K562 (cell line): ENCODE measurements at regions not wholly inside any gene's neighbourhood (a gene's known extent, or its start where the extent isn't known, plus 50 kb on each side); places are given as distances from the start of the nearest gene placed in this dataset.

ENCODE experiments used
- ATAC-seq: fragments of 200-7000 bp; cut with Tn5 transposase; 3 replicates; pipeline ENCODE4 v1.9.1; 2020; ENCODE audit warnings: moderate library complexity
- BruUV-seq: library from RNA; stranded (reverse); fragments of 400-500 nt; replicated peaks from 2 replicates; lab custom pipeline; 2021; lab: Mats Ljungman, UMichigan
- CTCF ChIA-PET: fragments of 300-600 bp; formaldehyde crosslinking; extraction: SDS; loops from one replicate; lab custom pipeline; 2021; ENCODE audit warnings: low intra/inter-chr PET ratio; lab: Yijun Ruan, JAX
- POLR2A ChIA-PET: fragments of 300-600, 350-650 bp; sonication (Branson Sonifier 250); formaldehyde crosslinking; extraction: SDS; loops from one replicate; lab custom pipeline; 2021; ENCODE audit warnings: antibody characterized with exemption, inconsistent platforms; lab: Yijun Ruan, JAX
- DNase-seq, 4 experiments: peaks; one replicate each; pipeline versions ENCODE4 v3.0.0 to v3.0.0-alpha.2; 2011 to 2018; ENCODE audit warnings: low spot score in 3 of 4, mixed read lengths in 3 of 4; ENCODE audit errors: extremely low read depth in 1 of 4
- FAIRE-seq: peaks from 2 replicates; lab custom pipeline; 2011; peaks lifted over from hg19 to GRCh38; lab: Jason Lieb, UNC
- H2AFZ ChIP-seq: 2 replicates; pipeline ENCODE4 v1.6.0; 2011; ENCODE audit warnings: low read depth, low read length, control low read depth, inconsistent platforms
- H3K27ac ChIP-seq: fragments of 200-600 bp; 3 replicates; pipeline ENCODE4 v1.8.0; 2011; ENCODE audit warnings: low read depth, mild to moderate bottlenecking, control low read depth, inconsistent platforms, low read length, moderate library complexity, mixed read lengths; ENCODE audit errors: extremely low read depth
- H3K27me3 ChIP-seq, 2 experiments: fragments of 300-600 bp in 1 of 2; 2 replicates in 1 of 2; 3 replicates in 1 of 2; pipeline versions ENCODE4 v1.6.0 to v1.8.0; 2011; ENCODE audit warnings: inconsistent platforms in 2 of 2, low read length in 2 of 2, mild to moderate bottlenecking in 1 of 2, mixed read lengths in 1 of 2, moderate library complexity in 1 of 2; ENCODE audit not compliant: control insufficient read depth in 2 of 2, insufficient read depth in 2 of 2
- H3K36me3 ChIP-seq: fragments of 300-600 bp; 3 replicates; pipeline ENCODE4 v1.8.0; 2011; ENCODE audit warnings: mild to moderate bottlenecking, low read length, inconsistent platforms; ENCODE audit not compliant: control insufficient read depth, insufficient read depth
- H3K4me1 ChIP-seq, 2 experiments: fragments of 200-600 bp in 1 of 2; replicated peaks in 1 of 2; 2 replicates in 1 of 2; 3 replicates in 1 of 2; pipeline versions ENCODE4 v1.5.1 to v1.8.0; 2011; ENCODE audit warnings: inconsistent platforms in 2 of 2, low read length in 2 of 2, mild to moderate bottlenecking in 1 of 2, mixed read lengths in 1 of 2, moderate library complexity in 1 of 2; ENCODE audit not compliant: control insufficient read depth in 2 of 2, insufficient read depth in 2 of 2
- H3K4me2 ChIP-seq: 2 replicates; pipeline ENCODE4 v1.6.1; 2011; ENCODE audit warnings: low read length, control low read depth, inconsistent platforms, mixed read lengths; ENCODE audit not compliant: insufficient read depth
- H3K4me3 ChIP-seq: fragments of 200-600 bp; sonication (generic), shearing (Covaris generic); 2 replicates; pipeline ENCODE4 v1.5.1; 2016; ENCODE audit warnings: control low read depth, inconsistent platforms
- H3K79me2 ChIP-seq: fragments of 200-600 bp; 3 replicates; pipeline ENCODE4 v1.8.0; 2011; ENCODE audit warnings: low read length, inconsistent platforms; ENCODE audit not compliant: control insufficient read depth, insufficient read depth
- H3K9ac ChIP-seq, 2 experiments: 2 replicates each; pipeline versions ENCODE4 v1.6.0 to v1.6.1; 2011; ENCODE audit warnings: low read depth in 2 of 2, low read length in 2 of 2, control low read depth in 1 of 2, inconsistent platforms in 1 of 2, mild to moderate bottlenecking in 1 of 2, mixed read lengths in 1 of 2; ENCODE audit not compliant: insufficient read depth in 1 of 2
- H3K9me1 ChIP-seq: one replicate; pipeline ENCODE4 v1.6.0; 2011; ENCODE audit warnings: inconsistent platforms, mild to moderate bottlenecking, low read length, moderate library complexity; ENCODE audit not compliant: control insufficient read depth, insufficient read depth
- H3K9me3 ChIP-seq: replicated peaks from 2 replicates; pipeline ENCODE4 v1.5.1; 2011; ENCODE audit warnings: low read depth, low read length, inconsistent platforms; ENCODE audit not compliant: control insufficient read depth, insufficient read depth
- H4K20me1 ChIP-seq: replicated peaks from 2 replicates; pipeline ENCODE4 v1.6.1; 2011; ENCODE audit warnings: low read length, inconsistent platforms, mixed read lengths; ENCODE audit not compliant: control insufficient read depth, insufficient read depth
- ETS2 ChIP-seq: IDR thresholded peaks from 2 replicates; pipeline ENCODE4 v1.6.1; 2016; ENCODE audit warnings: borderline replicate concordance, missing genetic modification characterization, mild to moderate bottlenecking, moderate library complexity, missing compliant biosample characterization; ENCODE audit not compliant: poor library complexity, severe bottlenecking
- FOSL1 ChIP-seq: fragments of 200-800 bp; sonication (Bioruptor generic); conservative IDR thresholded peaks from 2 replicates; pipeline ENCODE4 v1.6.1; 2016; ENCODE audit warnings: missing genetic modification characterization, missing compliant biosample characterization
- HEY1 ChIP-seq: fragments of 250-450 bp; sonication (Bioruptor Pico); IDR thresholded peaks from 2 replicates; pipeline ENCODE4 v1.5.0; 2020; ENCODE audit warnings: mild to moderate bottlenecking, moderate library complexity, borderline replicate concordance
- HOMEZ ChIP-seq: fragments of 250-450 bp; sonication (Bioruptor Pico); IDR thresholded peaks from 2 replicates; pipeline ENCODE4 v1.4.0; 2020; ENCODE audit warnings: mild to moderate bottlenecking, moderate library complexity
- MEF2D ChIP-seq: conservative IDR thresholded peaks from 2 replicates; pipeline ENCODE4 v1.6.1; 2016; ENCODE audit warnings: low read depth, missing genetic modification characterization, missing compliant biosample characterization
- MGA ChIP-seq: fragments of 450-650 bp; IDR thresholded peaks from 2 replicates; pipeline ENCODE4 v1.6.1; 2016; ENCODE audit warnings: mild to moderate bottlenecking, moderate library complexity
- PKNOX1 ChIP-seq: fragments of 450-650 bp; IDR thresholded peaks from 2 replicates; pipeline ENCODE4 v1.6.1; 2016
- SIN3A ChIP-seq, 2 experiments: fragments of 150-350 bp in 1 of 2; IDR thresholded peaks; 2 replicates each; pipeline ENCODE4 v1.6.1; 2011 to 2016; ENCODE audit warnings: borderline replicate concordance in 2 of 2, low read depth in 2 of 2, low read length in 2 of 2, mild to moderate bottlenecking in 2 of 2, moderate library complexity in 2 of 2; ENCODE audit not compliant: control insufficient read depth in 1 of 2
- ZNF830 ChIP-seq: fragments of 250-450 bp; sonication (Bioruptor Pico); IDR thresholded peaks from 2 replicates; pipeline ENCODE4 v1.5.0; 2021; ENCODE audit warnings: mild to moderate bottlenecking
- WGBS: fragments of 100-300 bp; shearing (Covaris generic); methylation state at CpG from one replicate; pipeline ENCODE4 v1.1.6; 2016; ENCODE audit warnings: low coverage, mixed read lengths; ENCODE audit not compliant: insufficient coverage; ENCODE audit errors: missing lambda C conversion rate; 5-methylcytosine and 5-hydroxymethylcytosine counted together
- in situ Hi-C: fragments of 300-500 bp; cut with MboI; formaldehyde crosslinking; loops from 4 replicates; pipeline ENCODE4 v1.15.0; 2018; ENCODE audit warnings: inconsistent platforms, mixed read lengths
- intact Hi-C: fragments of 100-400 bp; cut with micrococcal nuclease; formaldehyde crosslinking; loops from 2 replicates; pipeline ENCODE4 v1.14.2; 2022

- DNase-seq (no peak), ATAC-seq (no peak), FAIRE-seq (no peak)
- no peak overlapping the region for H3K4me2 ChIP-seq
- H3K36me3 ChIP-seq: no peaks in the 10 kb centered on the region
- no peak overlapping the region for H3K9ac ChIP-seq
- no peaks in the 10 kb centered on the region for H3K27me3 ChIP-seq
- WGBS: 0% methylated on average over 1 of the region's 1 CpG
- no peaks in the 10 kb centered on the region for H3K9me1 ChIP-seq
- H4K20me1 ChIP-seq: no peaks in the 10 kb centered on the region
- in situ Hi-C loops: no loop called here
- H2AFZ ChIP-seq: no peak overlapping the region
- H3K9me3 ChIP-seq: no peaks in the 10 kb centered on the region
- POLR2A ChIA-PET: no interaction called here
- no peaks in the 10 kb centered on the region for H3K4me1 ChIP-seq
- no peak overlapping the region for H3K27ac ChIP-seq
- CTCF ChIA-PET: no interaction called here
- intact Hi-C loops: no loop called here
- no TSS peak for BruUV-seq
- no peak overlapping the region for H3K4me3 ChIP-seq
- H3K79me2 ChIP-seq: no peaks in the 10 kb centered on the region
- TF ChIP-seq MEF2D (tag) (no peak), PKNOX1 (no peak), ZNF830 (CRISPR knock-in tag) (no peak), HEY1 (CRISPR knock-in tag) (no peak), SIN3A (IDR thresholded peaks at IDR 0.05; ENCODE audit: borderline replicate concordance in 2 of 2, control insufficient read depth in 1 of 2, low read depth in 2 of 2, low read length in 2 of 2) (no peak), HOMEZ (CRISPR knock-in tag) (no peak), MGA (no peak), FOSL1 (tag) (no peak), ETS2 (tag) (no peak)
These were observed 347.5 kb downstream of the GPAM start for GRCh38 chr10:111836064-111836463.
